GM13977 (cell line): ENCODE measurements at regions not wholly inside any gene's neighbourhood (a gene's known extent, or its start where the extent isn't known, plus 50 kb on each side); places are given as distances from the start of the nearest gene placed in this dataset.

Experiments
- DNase-seq: peaks from one replicate; pipeline ENCODE4 v3.0.0; 2012; ENCODE audit warnings: low spot score
- in situ Hi-C: fragments of 300-500 bp; cut with MboI; formaldehyde crosslinking; loops from one replicate; pipeline ENCODE4 v1.12.0; 2022; ENCODE audit warnings: low sequenced_read_pairs, low pct_unique_long_range_greater_than_20kb, mixed read lengths, inconsistent platforms; ENCODE audit not compliant: unreplicated experiment
- TF ChIP-seq, protein P1 (sequence below): IDR thresholded peaks from 2 replicates; pipeline ENCODE4 v1.5.1; 2012; ENCODE audit warnings: mild to moderate bottlenecking, control low read depth; ENCODE audit not compliant: insufficient read depth; ENCODE audit errors: extremely low read depth, missing control alignments

DNA sequence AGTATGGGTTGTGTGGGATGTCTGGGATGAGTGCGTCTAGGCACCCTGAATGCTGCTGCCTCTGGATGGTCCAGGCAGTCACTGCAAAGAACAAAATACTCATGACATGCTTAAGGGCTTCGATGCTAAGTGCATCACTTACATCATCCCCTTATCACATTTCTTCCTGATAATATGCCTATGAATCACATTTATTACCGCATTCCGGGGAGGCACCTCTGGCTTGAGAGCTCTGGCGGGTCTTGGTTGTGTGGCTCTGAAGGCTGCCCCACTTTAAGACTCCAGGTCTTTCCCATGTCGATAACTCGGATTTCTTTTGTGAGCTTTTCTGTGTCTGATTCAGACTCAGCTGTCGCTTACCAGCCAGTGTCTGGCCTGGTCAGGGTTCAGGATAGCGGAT lies 1126.4 kb downstream of the TBC1D22A start:
- in situ Hi-C loops: no loop called here
- no peak for DNase-seq
- TF ChIP-seq, protein P1, sequence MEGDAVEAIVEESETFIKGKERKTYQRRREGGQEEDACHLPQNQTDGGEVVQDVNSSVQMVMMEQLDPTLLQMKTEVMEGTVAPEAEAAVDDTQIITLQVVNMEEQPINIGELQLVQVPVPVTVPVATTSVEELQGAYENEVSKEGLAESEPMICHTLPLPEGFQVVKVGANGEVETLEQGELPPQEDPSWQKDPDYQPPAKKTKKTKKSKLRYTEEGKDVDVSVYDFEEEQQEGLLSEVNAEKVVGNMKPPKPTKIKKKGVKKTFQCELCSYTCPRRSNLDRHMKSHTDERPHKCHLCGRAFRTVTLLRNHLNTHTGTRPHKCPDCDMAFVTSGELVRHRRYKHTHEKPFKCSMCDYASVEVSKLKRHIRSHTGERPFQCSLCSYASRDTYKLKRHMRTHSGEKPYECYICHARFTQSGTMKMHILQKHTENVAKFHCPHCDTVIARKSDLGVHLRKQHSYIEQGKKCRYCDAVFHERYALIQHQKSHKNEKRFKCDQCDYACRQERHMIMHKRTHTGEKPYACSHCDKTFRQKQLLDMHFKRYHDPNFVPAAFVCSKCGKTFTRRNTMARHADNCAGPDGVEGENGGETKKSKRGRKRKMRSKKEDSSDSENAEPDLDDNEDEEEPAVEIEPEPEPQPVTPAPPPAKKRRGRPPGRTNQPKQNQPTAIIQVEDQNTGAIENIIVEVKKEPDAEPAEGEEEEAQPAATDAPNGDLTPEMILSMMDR: no peak

DNA sequence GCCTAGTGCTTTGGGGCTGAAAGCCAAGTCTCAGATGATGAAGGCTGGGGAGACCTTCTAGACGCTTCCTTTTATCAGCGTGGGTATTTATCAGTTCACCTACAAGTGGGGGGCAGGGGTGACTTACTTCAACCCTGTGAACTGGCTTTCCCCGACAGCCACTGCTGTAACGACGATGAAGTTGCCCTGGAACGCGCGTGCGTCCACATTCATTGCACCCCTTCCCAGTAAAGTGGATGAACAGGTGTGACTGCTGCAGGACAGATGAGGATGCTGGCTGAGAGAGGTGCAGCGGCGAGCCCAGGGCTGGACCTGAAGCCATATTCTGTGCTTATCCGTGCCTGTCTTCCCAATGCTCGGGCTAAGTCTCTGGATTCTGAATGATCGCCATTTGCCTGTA lies 1122.3 kb downstream of the TBC1D22A start:
- TF ChIP-seq, protein P1: no peak
- DNase-seq: no peak
- in situ Hi-C loops: no loop called here

DNA sequence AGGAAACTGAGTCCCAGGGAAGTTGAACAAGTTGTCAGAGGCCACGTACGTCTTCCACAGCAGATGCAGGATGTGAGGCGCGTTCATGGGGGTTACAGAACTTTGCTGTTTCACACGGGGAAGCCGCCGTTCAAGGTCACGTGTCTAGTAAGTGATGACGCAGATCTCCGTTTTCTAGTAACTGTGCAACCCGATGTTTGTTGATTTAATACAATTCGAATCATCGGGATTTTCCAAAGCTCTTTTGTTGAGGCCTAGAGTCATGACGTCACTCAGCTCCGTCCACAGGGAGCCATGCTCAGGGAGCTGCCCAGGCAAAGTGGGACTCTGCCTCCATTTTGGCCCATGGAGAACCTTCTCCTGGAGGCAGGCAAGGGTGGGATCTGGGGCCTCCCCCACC lies 1121.8 kb downstream of the TBC1D22A start:
- TF ChIP-seq, protein P1: no peak
- in situ Hi-C loops: no loop called here
- no peak for DNase-seq

DNA sequence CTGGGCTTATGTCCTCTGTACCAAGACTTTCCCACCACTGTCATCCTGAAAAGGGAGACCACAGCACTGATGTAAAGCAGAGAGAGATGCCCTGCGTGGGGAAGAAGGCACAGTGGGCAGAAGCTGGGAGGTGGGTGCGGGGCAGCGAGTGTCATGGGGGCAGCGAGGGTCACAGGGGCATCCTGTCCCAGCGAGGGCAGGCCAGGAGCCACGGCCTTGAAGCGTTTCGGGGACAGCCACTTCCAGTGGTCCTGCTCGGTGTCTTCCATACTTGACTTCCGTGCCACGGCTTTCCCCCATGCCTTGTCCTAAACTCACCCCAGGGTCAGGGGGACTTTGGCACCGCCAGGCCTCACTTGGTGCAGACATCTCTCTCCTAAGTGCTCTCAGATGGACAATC lies 1121.3 kb downstream of the TBC1D22A start:
- TF ChIP-seq, protein P1: no peak
- in situ Hi-C loops: no loop called here
- DNase-seq: no peak

DNA sequence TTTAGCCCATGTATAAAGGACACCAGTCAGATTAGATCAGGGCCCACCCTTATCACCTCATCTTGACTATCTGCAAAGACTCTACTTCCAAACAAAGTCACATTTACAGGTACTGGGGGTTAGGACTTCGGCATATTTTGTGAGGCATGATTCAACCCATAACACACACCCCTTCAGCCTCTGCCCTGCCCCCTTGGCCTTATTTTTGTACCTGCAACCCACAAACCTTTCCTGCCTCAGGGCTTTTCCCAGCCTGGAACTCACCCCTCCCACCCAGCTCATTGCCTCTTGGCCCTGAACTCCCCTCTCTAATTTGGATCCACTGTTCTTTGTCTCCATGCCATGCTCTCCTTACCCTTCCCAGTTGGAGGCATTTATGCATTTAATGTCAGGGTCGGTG lies 1116.9 kb downstream of the TBC1D22A start:
- DNase-seq: no peak
- TF ChIP-seq, protein P1: no peak
- in situ Hi-C loops: no loop called here

DNA sequence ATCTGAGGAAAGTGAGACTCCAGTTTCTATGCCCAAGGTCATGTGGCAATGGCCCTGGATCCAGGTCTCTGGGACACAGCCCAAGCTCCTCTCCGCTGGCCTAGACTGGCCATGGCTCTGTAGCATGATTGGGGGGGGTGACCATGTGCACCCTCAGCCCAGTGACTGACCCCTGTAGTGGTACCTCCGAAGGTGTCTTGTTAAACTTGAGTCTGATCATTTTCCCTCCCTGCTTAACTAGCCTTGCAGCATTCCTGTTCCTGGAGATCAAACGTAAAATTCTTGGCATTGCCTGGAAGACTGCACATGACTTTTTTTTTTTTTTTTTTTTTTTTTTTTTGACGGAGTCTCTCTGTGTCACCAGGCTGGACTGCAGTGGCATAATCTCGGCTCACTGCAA lies 1116.0 kb downstream of the TBC1D22A start:
- in situ Hi-C loops: no loop called here
- TF ChIP-seq, protein P1: no peak
- no peak for DNase-seq
